ENCODE measurements at regions not wholly inside any gene's neighbourhood (a gene's known extent, or its start where the extent isn't known, plus 50 kb on each side); places are given as distances from the start of the nearest gene placed in this dataset.

- TF ChIP-seq RAD21 (IDR thresholded peaks at IDR 0.05) (no peak), GABPA (IDR thresholded peaks at IDR 0.05 in 1 of 2, conservative IDR thresholded peaks at IDR 0.05 in 1 of 2) (no peak), YY1 (IDR thresholded peaks at IDR 0.05) (no peak), JUND (IDR thresholded peaks at IDR 0.05) (no peak), SP1 (IDR thresholded peaks at IDR 0.05) (no peak), TAF1 (conservative IDR thresholded peaks at IDR 0.05) (no peak), MAX (IDR thresholded peaks at IDR 0.05) (no peak), NR2F2 (IDR thresholded peaks at IDR 0.05) (no peak), EGR1 (IDR thresholded peaks at IDR 0.05; ENCODE audit: low read depth in 2 of 2) (no peak)
- TF ChIP-seq, protein P1, sequence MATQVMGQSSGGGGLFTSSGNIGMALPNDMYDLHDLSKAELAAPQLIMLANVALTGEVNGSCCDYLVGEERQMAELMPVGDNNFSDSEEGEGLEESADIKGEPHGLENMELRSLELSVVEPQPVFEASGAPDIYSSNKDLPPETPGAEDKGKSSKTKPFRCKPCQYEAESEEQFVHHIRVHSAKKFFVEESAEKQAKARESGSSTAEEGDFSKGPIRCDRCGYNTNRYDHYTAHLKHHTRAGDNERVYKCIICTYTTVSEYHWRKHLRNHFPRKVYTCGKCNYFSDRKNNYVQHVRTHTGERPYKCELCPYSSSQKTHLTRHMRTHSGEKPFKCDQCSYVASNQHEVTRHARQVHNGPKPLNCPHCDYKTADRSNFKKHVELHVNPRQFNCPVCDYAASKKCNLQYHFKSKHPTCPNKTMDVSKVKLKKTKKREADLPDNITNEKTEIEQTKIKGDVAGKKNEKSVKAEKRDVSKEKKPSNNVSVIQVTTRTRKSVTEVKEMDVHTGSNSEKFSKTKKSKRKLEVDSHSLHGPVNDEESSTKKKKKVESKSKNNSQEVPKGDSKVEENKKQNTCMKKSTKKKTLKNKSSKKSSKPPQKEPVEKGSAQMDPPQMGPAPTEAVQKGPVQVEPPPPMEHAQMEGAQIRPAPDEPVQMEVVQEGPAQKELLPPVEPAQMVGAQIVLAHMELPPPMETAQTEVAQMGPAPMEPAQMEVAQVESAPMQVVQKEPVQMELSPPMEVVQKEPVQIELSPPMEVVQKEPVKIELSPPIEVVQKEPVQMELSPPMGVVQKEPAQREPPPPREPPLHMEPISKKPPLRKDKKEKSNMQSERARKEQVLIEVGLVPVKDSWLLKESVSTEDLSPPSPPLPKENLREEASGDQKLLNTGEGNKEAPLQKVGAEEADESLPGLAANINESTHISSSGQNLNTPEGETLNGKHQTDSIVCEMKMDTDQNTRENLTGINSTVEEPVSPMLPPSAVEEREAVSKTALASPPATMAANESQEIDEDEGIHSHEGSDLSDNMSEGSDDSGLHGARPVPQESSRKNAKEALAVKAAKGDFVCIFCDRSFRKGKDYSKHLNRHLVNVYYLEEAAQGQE (IDR thresholded peaks at IDR 0.05) = no peak
- TF ChIP-seq, protein P2, sequence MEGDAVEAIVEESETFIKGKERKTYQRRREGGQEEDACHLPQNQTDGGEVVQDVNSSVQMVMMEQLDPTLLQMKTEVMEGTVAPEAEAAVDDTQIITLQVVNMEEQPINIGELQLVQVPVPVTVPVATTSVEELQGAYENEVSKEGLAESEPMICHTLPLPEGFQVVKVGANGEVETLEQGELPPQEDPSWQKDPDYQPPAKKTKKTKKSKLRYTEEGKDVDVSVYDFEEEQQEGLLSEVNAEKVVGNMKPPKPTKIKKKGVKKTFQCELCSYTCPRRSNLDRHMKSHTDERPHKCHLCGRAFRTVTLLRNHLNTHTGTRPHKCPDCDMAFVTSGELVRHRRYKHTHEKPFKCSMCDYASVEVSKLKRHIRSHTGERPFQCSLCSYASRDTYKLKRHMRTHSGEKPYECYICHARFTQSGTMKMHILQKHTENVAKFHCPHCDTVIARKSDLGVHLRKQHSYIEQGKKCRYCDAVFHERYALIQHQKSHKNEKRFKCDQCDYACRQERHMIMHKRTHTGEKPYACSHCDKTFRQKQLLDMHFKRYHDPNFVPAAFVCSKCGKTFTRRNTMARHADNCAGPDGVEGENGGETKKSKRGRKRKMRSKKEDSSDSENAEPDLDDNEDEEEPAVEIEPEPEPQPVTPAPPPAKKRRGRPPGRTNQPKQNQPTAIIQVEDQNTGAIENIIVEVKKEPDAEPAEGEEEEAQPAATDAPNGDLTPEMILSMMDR (IDR thresholded peaks at IDR 0.05; ENCODE audit: low read depth, low read length, missing input control) = no peak
- TF ChIP-seq, protein P3, sequence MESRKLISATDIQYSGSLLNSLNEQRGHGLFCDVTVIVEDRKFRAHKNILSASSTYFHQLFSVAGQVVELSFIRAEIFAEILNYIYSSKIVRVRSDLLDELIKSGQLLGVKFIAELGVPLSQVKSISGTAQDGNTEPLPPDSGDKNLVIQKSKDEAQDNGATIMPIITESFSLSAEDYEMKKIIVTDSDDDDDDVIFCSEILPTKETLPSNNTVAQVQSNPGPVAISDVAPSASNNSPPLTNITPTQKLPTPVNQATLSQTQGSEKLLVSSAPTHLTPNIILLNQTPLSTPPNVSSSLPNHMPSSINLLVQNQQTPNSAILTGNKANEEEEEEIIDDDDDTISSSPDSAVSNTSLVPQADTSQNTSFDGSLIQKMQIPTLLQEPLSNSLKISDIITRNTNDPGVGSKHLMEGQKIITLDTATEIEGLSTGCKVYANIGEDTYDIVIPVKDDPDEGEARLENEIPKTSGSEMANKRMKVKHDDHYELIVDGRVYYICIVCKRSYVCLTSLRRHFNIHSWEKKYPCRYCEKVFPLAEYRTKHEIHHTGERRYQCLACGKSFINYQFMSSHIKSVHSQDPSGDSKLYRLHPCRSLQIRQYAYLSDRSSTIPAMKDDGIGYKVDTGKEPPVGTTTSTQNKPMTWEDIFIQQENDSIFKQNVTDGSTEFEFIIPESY (IDR thresholded peaks at IDR 0.05) = no peak
Observed at GRCh38 chr21:24890021-24890420, 717.3 kb downstream of the MRPL39 start.
